DND-41 (cell line): ENCODE measurements at regions not wholly inside any gene's neighbourhood (a gene's known extent, or its start where the extent isn't known, plus 50 kb on each side); places are given as distances from the start of the nearest gene placed in this dataset.

Experiments
- ATAC-seq: fragments of 200-7000 bp; cut with Tn5 transposase; 3 replicates; pipeline ENCODE4 v1.9.1; 2021; ENCODE audit warnings: low read depth; ENCODE audit not compliant: insufficient read depth
- DNase-seq: peaks from one replicate; pipeline ENCODE4 v3.0.0-alpha.2; 2020
- H2AFZ ChIP-seq: 2 replicates; pipeline ENCODE4 v1.6.0; 2012; ENCODE audit warnings: low read depth, low read length
- H3K27ac ChIP-seq: 2 replicates; pipeline ENCODE4 v1.5.1; 2012; ENCODE audit warnings: low read length, inconsistent platforms
- H3K27me3 ChIP-seq: fragments of 200-600 bp; sonication (generic); 2 replicates; pipeline ENCODE4 v1.6.0; 2012; ENCODE audit warnings: low read length, mild to moderate bottlenecking, inconsistent platforms; ENCODE audit not compliant: insufficient read depth, poor library complexity
- H3K36me3 ChIP-seq: 2 replicates; pipeline ENCODE4 v1.5.1; 2012; ENCODE audit warnings: low read length, inconsistent platforms; ENCODE audit not compliant: insufficient read depth
- H3K4me1 ChIP-seq: 2 replicates; pipeline ENCODE4 v1.5.1; 2012; ENCODE audit warnings: mild to moderate bottlenecking, low read length; ENCODE audit not compliant: insufficient read depth
- H3K4me2 ChIP-seq: 2 replicates; pipeline ENCODE4 v1.6.0; 2012; ENCODE audit warnings: mild to moderate bottlenecking, moderate library complexity, low read length, inconsistent platforms; ENCODE audit not compliant: insufficient read depth
- H3K4me3 ChIP-seq, 2 experiments: fragments of 200-600 bp in 1 of 2; shearing (Covaris generic) in 1 of 2; 2 replicates each; pipeline ENCODE4 v1.5.1; 2012 to 2016; ENCODE audit warnings: inconsistent platforms in 2 of 2, low read length in 2 of 2, mild to moderate bottlenecking in 2 of 2, low read depth in 1 of 2, moderate library complexity in 1 of 2
- H3K79me2 ChIP-seq: 2 replicates; pipeline ENCODE4 v1.6.0; 2012; ENCODE audit warnings: low read length, inconsistent platforms; ENCODE audit not compliant: insufficient read depth
- H3K9ac ChIP-seq: 2 replicates; pipeline ENCODE4 v1.6.0; 2012; ENCODE audit warnings: low read depth, mild to moderate bottlenecking, inconsistent platforms, low read length, moderate library complexity
- H3K9me3 ChIP-seq: 2 replicates; pipeline ENCODE4 v1.5.1; 2012; ENCODE audit warnings: low read length, moderate library complexity, mild to moderate bottlenecking, inconsistent platforms; ENCODE audit not compliant: insufficient read depth, severe bottlenecking
- H4K20me1 ChIP-seq: 2 replicates; pipeline ENCODE4 v1.6.0; 2012; ENCODE audit warnings: low read length; ENCODE audit not compliant: insufficient read depth
- EZH2 ChIP-seq: IDR thresholded peaks from 3 replicates; pipeline ENCODE4 v1.6.1; 2012; ENCODE audit warnings: borderline replicate concordance, low read depth, mild to moderate bottlenecking, moderate library complexity, low read length, inconsistent platforms; ENCODE audit not compliant: severe bottlenecking
- TF ChIP-seq, protein P1 (sequence below): IDR thresholded peaks from 2 replicates; pipeline ENCODE4 v1.5.1; 2012; ENCODE audit warnings: borderline replicate concordance, low read length, moderate library complexity, mild to moderate bottlenecking; ENCODE audit not compliant: poor library complexity, severe bottlenecking; ENCODE audit errors: extremely low read depth

DNA sequence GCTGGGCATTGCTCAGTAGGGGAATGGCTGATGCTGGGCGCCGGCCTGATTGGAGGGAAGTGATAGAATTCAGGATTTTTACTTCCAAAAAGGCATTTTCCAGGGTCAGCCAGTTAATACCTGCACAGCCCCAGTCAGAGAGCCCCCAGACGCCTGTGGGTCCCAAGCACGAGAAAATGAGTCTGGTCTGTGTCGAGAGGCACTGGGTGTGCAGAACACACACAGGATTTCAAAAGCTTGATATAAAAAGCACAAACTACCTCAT lies 164.6 kb upstream of the TNRC6C start:
- DNase-seq: no peak
- Histone ChIP-seq H3K9ac (no peak overlapping the region), H3K36me3 (no peaks in the 10 kb centered on the region), H2AFZ (no peak overlapping the region), H3K27ac (no peak overlapping the region), H3K4me3 (no peak overlapping the region), H4K20me1 (no peaks in the 10 kb centered on the region), H3K27me3 (no peaks in the 10 kb centered on the region), H3K79me2 (no peaks in the 10 kb centered on the region), H3K4me2 (no peak overlapping the region), H3K4me1 (no peaks in the 10 kb centered on the region), H3K9me3 (no peaks in the 10 kb centered on the region)
- ATAC-seq: no peak
- TF ChIP-seq EZH2: no peak
- TF ChIP-seq, protein P1, sequence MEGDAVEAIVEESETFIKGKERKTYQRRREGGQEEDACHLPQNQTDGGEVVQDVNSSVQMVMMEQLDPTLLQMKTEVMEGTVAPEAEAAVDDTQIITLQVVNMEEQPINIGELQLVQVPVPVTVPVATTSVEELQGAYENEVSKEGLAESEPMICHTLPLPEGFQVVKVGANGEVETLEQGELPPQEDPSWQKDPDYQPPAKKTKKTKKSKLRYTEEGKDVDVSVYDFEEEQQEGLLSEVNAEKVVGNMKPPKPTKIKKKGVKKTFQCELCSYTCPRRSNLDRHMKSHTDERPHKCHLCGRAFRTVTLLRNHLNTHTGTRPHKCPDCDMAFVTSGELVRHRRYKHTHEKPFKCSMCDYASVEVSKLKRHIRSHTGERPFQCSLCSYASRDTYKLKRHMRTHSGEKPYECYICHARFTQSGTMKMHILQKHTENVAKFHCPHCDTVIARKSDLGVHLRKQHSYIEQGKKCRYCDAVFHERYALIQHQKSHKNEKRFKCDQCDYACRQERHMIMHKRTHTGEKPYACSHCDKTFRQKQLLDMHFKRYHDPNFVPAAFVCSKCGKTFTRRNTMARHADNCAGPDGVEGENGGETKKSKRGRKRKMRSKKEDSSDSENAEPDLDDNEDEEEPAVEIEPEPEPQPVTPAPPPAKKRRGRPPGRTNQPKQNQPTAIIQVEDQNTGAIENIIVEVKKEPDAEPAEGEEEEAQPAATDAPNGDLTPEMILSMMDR: no peak

DNA sequence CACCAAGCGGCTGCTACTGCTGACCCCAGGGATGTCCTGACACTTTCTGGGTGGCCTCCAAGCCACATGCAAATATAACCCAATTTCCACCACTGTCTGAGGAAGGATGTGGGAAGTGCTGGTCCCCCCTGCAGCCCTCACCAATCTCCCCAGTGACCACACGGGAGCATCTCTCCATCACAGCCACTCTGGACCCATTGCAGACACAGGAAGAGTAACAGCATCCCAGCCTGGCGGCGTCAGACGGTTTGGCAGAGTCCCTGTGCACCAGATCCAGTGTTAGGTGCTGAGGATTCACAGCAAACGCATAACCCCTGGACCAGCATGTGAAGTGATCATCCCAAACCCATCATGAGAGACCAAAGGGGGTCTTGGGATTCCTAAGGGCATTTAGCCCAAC lies 163.7 kb upstream of the TNRC6C start:
- H3K27me3 ChIP-seq: no peaks in the 10 kb centered on the region
- ATAC-seq: no peak
- no peaks in the 10 kb centered on the region for H3K4me1 ChIP-seq

DNA sequence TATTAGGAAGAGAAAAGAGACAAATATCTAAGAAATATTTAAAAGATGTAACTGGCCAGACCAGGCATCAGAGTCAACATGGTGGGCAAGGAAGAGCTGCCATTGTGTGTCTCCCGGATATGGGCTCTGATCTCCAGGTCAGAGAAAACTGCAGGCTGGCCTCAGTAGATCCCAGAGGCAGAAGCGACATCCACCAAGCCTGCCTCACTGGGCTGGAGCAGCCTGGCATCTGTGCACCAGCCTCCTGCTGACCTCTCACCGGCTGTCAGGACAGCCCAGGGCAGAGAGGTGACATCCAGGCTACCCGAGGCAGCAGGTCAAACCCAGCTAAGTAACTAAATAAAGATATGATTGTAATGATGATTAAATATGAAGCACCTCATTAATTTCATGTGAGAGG lies 162.8 kb upstream of the TNRC6C start:
- ATAC-seq (no peak), DNase-seq (no peak)
- Histone ChIP-seq H3K27ac (no peak overlapping the region), H3K4me1 (no peaks in the 10 kb centered on the region), H4K20me1 (no peaks in the 10 kb centered on the region), H2AFZ (no peak overlapping the region), H3K4me2 (no peak overlapping the region), H3K27me3 (no peaks in the 10 kb centered on the region), H3K79me2 (no peaks in the 10 kb centered on the region), H3K9me3 (no peaks in the 10 kb centered on the region), H3K9ac (no peak overlapping the region), H3K4me3 (no peak overlapping the region), H3K36me3 (no peaks in the 10 kb centered on the region)
- TF ChIP-seq, protein P1: no peak
- TF ChIP-seq EZH2: no peak

More for the DNA sequence above, 163.7 kb upstream of the TNRC6C start:
- H3K79me2 ChIP-seq: no peaks in the 10 kb centered on the region
- DNase-seq: no peak
- no peaks in the 10 kb centered on the region for H3K36me3 ChIP-seq
- H3K4me2 ChIP-seq: no peak overlapping the region
- no peaks in the 10 kb centered on the region for H4K20me1 ChIP-seq
- no peak overlapping the region for H2AFZ ChIP-seq
- H3K9me3 ChIP-seq: no peaks in the 10 kb centered on the region
- no peak for TF ChIP-seq EZH2
- TF ChIP-seq, protein P1: no peak
- H3K9ac ChIP-seq: no peak overlapping the region
- no peak overlapping the region for H3K27ac ChIP-seq
- no peak overlapping the region for H3K4me3 ChIP-seq

DNA sequence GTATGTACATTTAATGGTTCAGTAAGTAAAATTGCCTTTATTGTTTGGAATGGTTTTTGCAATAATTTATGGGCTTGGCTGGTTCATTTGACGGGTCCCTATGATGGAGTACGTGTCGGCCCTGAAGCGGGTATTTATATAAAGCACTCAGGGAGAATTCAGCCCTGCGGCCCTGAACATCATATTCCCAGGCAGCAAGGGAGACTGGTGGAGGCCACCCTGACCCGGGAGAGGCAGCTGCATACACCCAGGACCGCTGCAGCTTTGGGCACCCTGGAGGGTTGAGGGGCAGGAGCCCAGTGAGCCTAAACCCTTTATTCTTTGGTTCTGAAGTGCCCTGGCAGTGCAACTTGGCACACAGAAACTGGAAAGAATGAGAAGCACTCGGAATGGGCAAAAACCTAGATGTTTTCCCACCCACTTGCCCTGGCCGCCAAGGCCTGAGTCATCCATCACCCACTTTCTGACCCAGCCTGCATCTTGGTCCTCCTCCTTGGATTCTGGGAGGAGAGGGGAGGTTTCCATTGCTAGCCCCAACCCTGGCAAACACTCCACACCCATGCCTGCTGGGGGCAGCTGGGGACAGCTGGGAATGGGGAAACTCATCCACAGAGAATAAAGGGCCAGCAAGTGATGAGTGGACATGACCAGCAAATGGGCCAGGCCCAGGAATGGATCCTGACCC lies 162.2 kb upstream of the TNRC6C start:
- Histone ChIP-seq H3K9ac (no peak overlapping the region), H3K27me3 (no peaks in the 10 kb centered on the region), H3K4me3 (no peak overlapping the region), H3K36me3 (no peaks in the 10 kb centered on the region), H3K79me2 (no peaks in the 10 kb centered on the region), H4K20me1 (no peaks in the 10 kb centered on the region), H3K4me1 (no peaks in the 10 kb centered on the region), H3K9me3 (no peaks in the 10 kb centered on the region), H3K27ac (no peak overlapping the region), H3K4me2 (no peak overlapping the region), H2AFZ (no peak overlapping the region)
- ATAC-seq: no peak
- DNase-seq: no peak
- TF ChIP-seq, protein P1: no peak
- no peak for TF ChIP-seq EZH2
